Vagina (tissue), 2 donors: ENCODE measurements at regions not wholly inside any gene's neighbourhood (a gene's known extent, or its start where the extent isn't known, plus 50 kb on each side); places are given as distances from the start of the nearest gene placed in this dataset.

Experiments
- CTCF ChIP-seq, 3 experiments: fragments of 450-650 bp in 2 of 3; fragments of 200-600 bp in 1 of 3; sonication (generic) in 1 of 3; IDR thresholded peaks; one replicate each; pipeline ENCODE4 v1.5.1; 2017 to 2019; ENCODE audit warnings: antibody characterized with exemption in 3 of 3, mild to moderate bottlenecking in 2 of 3, moderate library complexity in 2 of 3
- POLR2AphosphoS5 ChIP-seq, 2 donors: sonication (generic); formaldehyde crosslinking; IDR thresholded peaks; one replicate each; pipeline ENCODE4 v1.9.0; 2017; ENCODE audit warnings: antibody characterized with exemption in 2 of 2, mild to moderate bottlenecking in 2 of 2, low read depth in 1 of 2; ENCODE audit not compliant: insufficient read depth in 1 of 2

- TF ChIP-seq CTCF (IDR thresholded peaks at IDR 0.05): no peak
- no peak for TF ChIP-seq POLR2AphosphoS5 (IDR thresholded peaks at IDR 0.05; ENCODE audit: insufficient read depth in 1 of 2, low read depth in 1 of 2)
These were observed 87.1 kb downstream of the CCR1 start for GRCh38 chr3:46120983-46121382.
